T-helper 17 cell (primary cell): ENCODE measurements at regions not wholly inside any gene's neighbourhood (a gene's known extent, or its start where the extent isn't known, plus 50 kb on each side); places are given as distances from the start of the nearest gene placed in this dataset.

Experiments
- ATAC-seq: fragments of 150-1000 bp; cut with Tn5 transposase; 2 replicates; pipeline ENCODE4 v1.10.0; 2021; ENCODE audit warnings: mild to moderate bottlenecking, moderate library complexity
- DNase-seq, 3 donors: peaks; one replicate each; pipeline versions ENCODE4 v3.0.0 to v3.0.0-alpha.2; 2020 to 2021
- H3K9me3 ChIP-seq: one replicate; pipeline ENCODE4 v1.7.0; 2013; ENCODE audit warnings: low read length, mild to moderate bottlenecking; ENCODE audit not compliant: control insufficient read depth, poor library complexity, severe bottlenecking
- H3K27ac Mint-ChIP-seq: one replicate; pipeline ENCODE4 v1.8.0; 2022; ENCODE audit warnings: mild to moderate bottlenecking, moderate library complexity, mixed read lengths
- H3K27me3 Mint-ChIP-seq: one replicate; pipeline ENCODE4 v1.8.0; 2022; ENCODE audit warnings: mixed read lengths
- H3K36me3 Mint-ChIP-seq: one replicate; pipeline ENCODE4 v1.8.0; 2022; ENCODE audit warnings: low read depth, mixed read lengths
- H3K4me1 Mint-ChIP-seq: one replicate; pipeline ENCODE4 v1.8.0; 2022; ENCODE audit warnings: mild to moderate bottlenecking, mixed read lengths
- H3K4me3 Mint-ChIP-seq: one replicate; pipeline ENCODE4 v1.8.0; 2022; ENCODE audit warnings: mild to moderate bottlenecking, moderate library complexity, mixed read lengths

GRCh38 chr1:38341694-38342093, 295.1 kb upstream of the POU3F1 start:
- Mint-ChIP-seq H3K36me3 (peaks cover 3% of the 10 kb centered on the region), H3K4me1 (no peaks in the 10 kb centered on the region), H3K4me3 (no peak overlapping the region), H3K27ac (no peak overlapping the region), H3K27me3 (peaks cover 28% of the 10 kb centered on the region)
- no peaks in the 10 kb centered on the region for H3K9me3 ChIP-seq
- no peak for ATAC-seq
- no peak for DNase-seq

GRCh38 chr1:38340409-38340808, 293.8 kb upstream of the POU3F1 start:
- no peak for DNase-seq
- no peak overlapping the region for H3K4me3 Mint-ChIP-seq
- H3K9me3 ChIP-seq, result no peaks in the 10 kb centered on the region
- no peaks in the 10 kb centered on the region for H3K4me1 Mint-ChIP-seq
- H3K27me3 Mint-ChIP-seq, result peaks cover 34% of the 10 kb centered on the region
- H3K27ac Mint-ChIP-seq, result no peak overlapping the region
- peaks cover 3% of the 10 kb centered on the region for H3K36me3 Mint-ChIP-seq
- ATAC-seq, result no peak

GRCh38 chr1:38337711-38338110, 291.1 kb upstream of the POU3F1 start:
- no peak overlapping the region for H3K4me3 Mint-ChIP-seq
- no peaks in the 10 kb centered on the region for H3K4me1 Mint-ChIP-seq
- peaks cover 5% of the 10 kb centered on the region for H3K36me3 Mint-ChIP-seq
- no peak for ATAC-seq
- H3K27ac Mint-ChIP-seq, result no peak overlapping the region
- DNase-seq, result no peak
- no peaks in the 10 kb centered on the region for H3K9me3 ChIP-seq
- H3K27me3 Mint-ChIP-seq, result peaks cover 42% of the 10 kb centered on the region

- no peak overlapping the region for H3K4me3 Mint-ChIP-seq
- no peaks in the 10 kb centered on the region for H3K4me1 Mint-ChIP-seq
- no peak for ATAC-seq
- no peak for DNase-seq
- H3K27ac Mint-ChIP-seq, result no peak overlapping the region
- H3K27me3 Mint-ChIP-seq, result peaks cover 35% of the 10 kb centered on the region
- H3K9me3 ChIP-seq, result no peaks in the 10 kb centered on the region
- H3K36me3 Mint-ChIP-seq, result peaks cover 5% of the 10 kb centered on the region
Observed at GRCh38 chr1:38336961-38337360, 290.4 kb upstream of the POU3F1 start.

GRCh38 chr1:38336301-38336923, 289.8 kb upstream of the POU3F1 start:
- Mint-ChIP-seq H3K27me3 (peaks cover 30% of the 10 kb centered on the region), H3K36me3 (peaks cover 5% of the 10 kb centered on the region), H3K27ac (no peak overlapping the region), H3K4me3 (no peak overlapping the region), H3K4me1 (no peaks in the 10 kb centered on the region)
- DNase-seq, result no peak
- no peak for ATAC-seq
- no peaks in the 10 kb centered on the region for H3K9me3 ChIP-seq

GRCh38 chr1:38334930-38335592, 288.5 kb upstream of the POU3F1 start:
- no peak overlapping the region for H3K27ac Mint-ChIP-seq
- H3K4me3 Mint-ChIP-seq, result no peak overlapping the region
- no peak for ATAC-seq
- H3K9me3 ChIP-seq, result no peaks in the 10 kb centered on the region
- peaks cover 5% of the 10 kb centered on the region for H3K36me3 Mint-ChIP-seq
- DNase-seq, result no peak
- peaks cover 26% of the 10 kb centered on the region for H3K27me3 Mint-ChIP-seq
- H3K4me1 Mint-ChIP-seq, result no peaks in the 10 kb centered on the region

- Mint-ChIP-seq H3K36me3 (peaks cover 2% of the 10 kb centered on the region), H3K27me3 (peaks cover 22% of the 10 kb centered on the region), H3K4me3 (no peak overlapping the region), H3K27ac (no peak overlapping the region), H3K4me1 (peaks cover 2% of the 10 kb centered on the region)
- no peak for DNase-seq
- no peaks in the 10 kb centered on the region for H3K9me3 ChIP-seq
- no peak for ATAC-seq
Observed at GRCh38 chr1:38332649-38333310, 286.2 kb upstream of the POU3F1 start.

GRCh38 chr1:38331496-38332210, 285.1 kb upstream of the POU3F1 start:
- Mint-ChIP-seq H3K27me3 (peaks cover 29% of the 10 kb centered on the region), H3K27ac (no peak overlapping the region), H3K36me3 (peaks cover 2% of the 10 kb centered on the region), H3K4me1 (peaks cover 2% of the 10 kb centered on the region), H3K4me3 (no peak overlapping the region)
- H3K9me3 ChIP-seq, result no peaks in the 10 kb centered on the region
- ATAC-seq (no peak), DNase-seq (no peak)

GRCh38 chr1:38330799-38331198, 284.2 kb upstream of the POU3F1 start:
- H3K9me3 ChIP-seq, result no peaks in the 10 kb centered on the region

GRCh38 chr1:38329644-38330043, 283.1 kb upstream of the POU3F1 start:
- Mint-ChIP-seq H3K27me3 (peaks cover 30% of the 10 kb centered on the region), H3K36me3 (no peaks in the 10 kb centered on the region), H3K4me3 (no peak overlapping the region), H3K27ac (no peak overlapping the region), H3K4me1 (peaks cover 2% of the 10 kb centered on the region)
- H3K9me3 ChIP-seq, result no peaks in the 10 kb centered on the region
- DNase-seq, result no peak
- ATAC-seq, result no peak

More at GRCh38 chr1:38330799-38331198, 284.2 kb upstream of the POU3F1 start:
- H3K4me1 Mint-ChIP-seq, result peaks cover 2% of the 10 kb centered on the region
- ATAC-seq, result no peak
- no peak overlapping the region for H3K27ac Mint-ChIP-seq
- no peak overlapping the region for H3K4me3 Mint-ChIP-seq
- DNase-seq, result no peak
- peaks cover 2% of the 10 kb centered on the region for H3K36me3 Mint-ChIP-seq
- peaks cover 28% of the 10 kb centered on the region for H3K27me3 Mint-ChIP-seq

GRCh38 chr1:38328278-38329035, 281.9 kb upstream of the POU3F1 start:
- H3K9me3 ChIP-seq, result no peaks in the 10 kb centered on the region
- H3K27ac Mint-ChIP-seq, result no peak overlapping the region
- DNase-seq (no peak), ATAC-seq (no peak)
- no peaks in the 10 kb centered on the region for H3K36me3 Mint-ChIP-seq
- H3K4me1 Mint-ChIP-seq, result peaks cover 2% of the 10 kb centered on the region
- peaks cover 27% of the 10 kb centered on the region for H3K27me3 Mint-ChIP-seq
- no peak overlapping the region for H3K4me3 Mint-ChIP-seq

- peaks cover 36% of the 10 kb centered on the region for H3K27me3 Mint-ChIP-seq
- no peak overlapping the region for H3K27ac Mint-ChIP-seq
- no peaks in the 10 kb centered on the region for H3K36me3 Mint-ChIP-seq
- ATAC-seq, result no peak
- H3K4me3 Mint-ChIP-seq, result no peak overlapping the region
- H3K4me1 Mint-ChIP-seq, result peaks cover 2% of the 10 kb centered on the region
- no peaks in the 10 kb centered on the region for H3K9me3 ChIP-seq
- no peak for DNase-seq
Observed at GRCh38 chr1:38327559-38327973, 281.0 kb upstream of the POU3F1 start.

GRCh38 chr1:38326856-38327255, 280.3 kb upstream of the POU3F1 start:
- Mint-ChIP-seq H3K4me1 (peaks cover 2% of the 10 kb centered on the region), H3K36me3 (peaks cover under 1% of the 10 kb centered on the region), H3K27ac (no peak overlapping the region), H3K27me3 (peaks cover 40% of the 10 kb centered on the region), H3K4me3 (no peak overlapping the region)
- ATAC-seq (no peak), DNase-seq (no peak)
- no peaks in the 10 kb centered on the region for H3K9me3 ChIP-seq
